OCI-LY1 (cell line): ENCODE measurements at regions not wholly inside any gene's neighbourhood (a gene's known extent, or its start where the extent isn't known, plus 50 kb on each side); places are given as distances from the start of the nearest gene placed in this dataset.

ENCODE experiments used
- H2AFZ ChIP-seq: fragments of 200-600 bp; sonication (generic), shearing (Covaris generic); 2 replicates; pipeline ENCODE4 v1.6.0; 2014; ENCODE audit warnings: antibody characterized with exemption, mild to moderate bottlenecking, low read length
- H3F3A ChIP-seq: fragments of 200-600 bp; sonication (generic), shearing (Covaris generic); 2 replicates; pipeline ENCODE4 v1.6.0; 2014; ENCODE audit warnings: mild to moderate bottlenecking, antibody characterized with exemption, low read length, moderate library complexity; ENCODE audit not compliant: insufficient read depth
- H3K27ac ChIP-seq: fragments of 200-600 bp; sonication (generic); 2 replicates; pipeline ENCODE4 v1.5.1; 2014; ENCODE audit warnings: low read length, mixed run types, mild to moderate bottlenecking, low read depth; ENCODE audit not compliant: poor library complexity, severe bottlenecking
- H3K27me3 ChIP-seq: fragments of 200-600 bp; sonication (generic); 2 replicates; pipeline ENCODE4 v1.6.0; 2014; ENCODE audit warnings: antibody characterized with exemption, mild to moderate bottlenecking, low read length, moderate library complexity; ENCODE audit not compliant: insufficient read depth
- H3K36me3 ChIP-seq: fragments of 200-600 bp; sonication (generic); 2 replicates; pipeline ENCODE4 v1.6.1; 2014; ENCODE audit warnings: mild to moderate bottlenecking, antibody characterized with exemption, low read length, moderate library complexity, mixed read lengths; ENCODE audit not compliant: insufficient read depth
- H3K4me1 ChIP-seq: fragments of 200-600 bp; sonication (generic); 2 replicates; pipeline ENCODE4 v1.5.1; 2014; ENCODE audit warnings: mild to moderate bottlenecking, low read length, moderate library complexity; ENCODE audit not compliant: insufficient read depth, severe bottlenecking
- H3K4me2 ChIP-seq: fragments of 200-600 bp; sonication (generic), shearing (Covaris generic); 2 replicates; pipeline ENCODE4 v1.6.1; 2014; ENCODE audit warnings: low read length
- H3K4me3 ChIP-seq: fragments of 200-600 bp; sonication (generic); 2 replicates; pipeline ENCODE4 v1.5.1; 2014; ENCODE audit warnings: low read length, low read depth, mild to moderate bottlenecking, mixed read lengths; ENCODE audit not compliant: poor library complexity, severe bottlenecking
- H3K79me2 ChIP-seq: fragments of 200-600 bp; shearing (Covaris generic); 2 replicates; pipeline ENCODE4 v1.6.1; 2016; ENCODE audit warnings: mixed run types, low read length, mixed read lengths; ENCODE audit not compliant: insufficient read depth
- H3K9ac ChIP-seq: fragments of 200-600 bp; sonication (generic), shearing (Covaris generic); 2 replicates; pipeline ENCODE4 v1.6.1; 2014; ENCODE audit warnings: mild to moderate bottlenecking, low read length, mixed read lengths
- H3K9me2 ChIP-seq: fragments of 200-600 bp; sonication (generic), shearing (Covaris generic); 2 replicates; pipeline ENCODE4 v1.6.1; 2014; ENCODE audit warnings: low read depth, mild to moderate bottlenecking, low read length, mixed read lengths
- H3K9me3 ChIP-seq: fragments of 200-600 bp; shearing (Covaris generic); 2 replicates; pipeline ENCODE4 v1.6.1; 2014; ENCODE audit warnings: low read length, mixed read lengths
- H4K20me1 ChIP-seq: fragments of 200-600 bp; sonication (generic), shearing (Covaris generic); 2 replicates; pipeline ENCODE4 v1.6.0; 2016; ENCODE audit warnings: mild to moderate bottlenecking, low read length; ENCODE audit not compliant: insufficient read depth
- CTCF ChIP-seq: fragments of 200-600 bp; sonication (generic), shearing (Covaris generic); IDR thresholded peaks from 2 replicates; pipeline ENCODE4 v1.5.1; 2017; ENCODE audit warnings: mild to moderate bottlenecking, antibody characterized with exemption, low read length, moderate library complexity, mixed read lengths
- EZH2 ChIP-seq: fragments of 200-600 bp; sonication (generic), shearing (Covaris generic); IDR thresholded peaks from 2 replicates; pipeline ENCODE4 v1.8.0; 2017; ENCODE audit warnings: borderline replicate concordance, mixed run types, mild to moderate bottlenecking, antibody characterized with exemption, low read length, moderate library complexity, mixed read lengths

- H3K27ac ChIP-seq: no peak overlapping the region
- H3K36me3 ChIP-seq: no peaks in the 10 kb centered on the region
- H3F3A ChIP-seq: no peaks in the 10 kb centered on the region
- H4K20me1 ChIP-seq: no peaks in the 10 kb centered on the region
- H3K9ac ChIP-seq: no peak overlapping the region
- no peak overlapping the region for H3K4me3 ChIP-seq
- TF ChIP-seq CTCF (no peak), EZH2 (no peak)
- H3K9me2 ChIP-seq: no peaks in the 10 kb centered on the region
- H3K79me2 ChIP-seq: no peaks in the 10 kb centered on the region
- no peak overlapping the region for H2AFZ ChIP-seq
- H3K27me3 ChIP-seq: no peaks in the 10 kb centered on the region
- H3K4me1 ChIP-seq: peaks cover 14% of the 10 kb centered on the region
- H3K9me3 ChIP-seq: peaks cover 7% of the 10 kb centered on the region
- H3K4me2 ChIP-seq: no peak overlapping the region
Observed at GRCh38 chr5:123921193-123921592, 409.2 kb downstream of the CSNK1G3 start.

- peak overlapping the region; percentile 52 for H3K4me2 ChIP-seq
- H3K9me3 ChIP-seq: peaks cover 7% of the 10 kb centered on the region
- peak overlapping the region; percentile 90 for H2AFZ ChIP-seq
- H3K36me3 ChIP-seq: no peaks in the 10 kb centered on the region
- H3K9ac ChIP-seq: peak overlapping the region; percentile 51
- H3K4me1 ChIP-seq: peaks cover 14% of the 10 kb centered on the region
- H3K9me2 ChIP-seq: no peaks in the 10 kb centered on the region
- H3K27ac ChIP-seq: peak overlapping the region; percentile 9
- H3F3A ChIP-seq: no peaks in the 10 kb centered on the region
- peak overlapping the region; percentile 27 for H3K4me3 ChIP-seq
- H4K20me1 ChIP-seq: no peaks in the 10 kb centered on the region
- no peaks in the 10 kb centered on the region for H3K79me2 ChIP-seq
- H3K27me3 ChIP-seq: no peaks in the 10 kb centered on the region
- TF ChIP-seq CTCF (no peak), EZH2 (no peak)
Observed at GRCh38 chr5:123916345-123917121, 404.6 kb downstream of the CSNK1G3 start.

GRCh38 chr5:123914333-123914732, 402.4 kb downstream of the CSNK1G3 start:
- Histone ChIP-seq H2AFZ (no peak overlapping the region), H3K4me2 (no peak overlapping the region)

More at GRCh38 chr5:123914333-123914732, 402.4 kb downstream of the CSNK1G3 start:
- Histone ChIP-seq H3K4me3 (no peak overlapping the region), H3K27me3 (no peaks in the 10 kb centered on the region), H4K20me1 (no peaks in the 10 kb centered on the region), H3K36me3 (no peaks in the 10 kb centered on the region), H3K9me3 (no peaks in the 10 kb centered on the region), H3K79me2 (no peaks in the 10 kb centered on the region), H3K9ac (no peak overlapping the region), H3K9me2 (no peaks in the 10 kb centered on the region), H3F3A (no peaks in the 10 kb centered on the region), H3K27ac (no peak overlapping the region), H3K4me1 (peaks cover 14% of the 10 kb centered on the region)
- TF ChIP-seq EZH2 (no peak), CTCF (no peak)
